Effector CD4-positive, alpha-beta T cell (primary cell): ENCODE measurements at regions not wholly inside any gene's neighbourhood (a gene's known extent, or its start where the extent isn't known, plus 50 kb on each side); places are given as distances from the start of the nearest gene placed in this dataset.

Experiments
- DNase-seq: peaks from one replicate; pipeline ENCODE4 v3.0.0-alpha.2; 2020

- DNase-seq: no peak
Measured at GRCh38 chr6:164283574-164283973, 869.1 kb downstream of the QKI start.

- no peak for DNase-seq
Measured at GRCh38 chr6:164276211-164276610, 861.7 kb downstream of the QKI start.

- DNase-seq: no peak
Measured at GRCh38 chr6:164275773-164276172, 861.3 kb downstream of the QKI start.

- DNase-seq: no peak
Measured at GRCh38 chr6:164274493-164274892, 860.0 kb downstream of the QKI start.

GRCh38 chr6:164273491-164273890 lies 859.0 kb downstream of the QKI start:
- no peak for DNase-seq

GRCh38 chr6:164266851-164267250 lies 852.3 kb downstream of the QKI start:
- DNase-seq: no peak

- no peak for DNase-seq
Measured at GRCh38 chr6:164262348-164262747, 847.8 kb downstream of the QKI start.

- no peak for DNase-seq
Measured at GRCh38 chr6:164258421-164258820, 843.9 kb downstream of the QKI start.

GRCh38 chr6:164252948-164253347 lies 838.4 kb downstream of the QKI start:
- DNase-seq: no peak

GRCh38 chr6:164252291-164252690 lies 837.8 kb downstream of the QKI start:
- DNase-seq: no peak

GRCh38 chr6:164247106-164247505 lies 832.6 kb downstream of the QKI start:
- DNase-seq: no peak

- DNase-seq: no peak
Measured at GRCh38 chr6:164246082-164246481, 831.6 kb downstream of the QKI start.

GRCh38 chr6:164243949-164244348 lies 829.4 kb downstream of the QKI start:
- DNase-seq: no peak

GRCh38 chr6:164243012-164243610 lies 828.6 kb downstream of the QKI start:
- DNase-seq: no peak

- DNase-seq: no peak
Measured at GRCh38 chr6:164230804-164231203, 816.3 kb downstream of the QKI start.

- no peak for DNase-seq
Measured at GRCh38 chr6:164230259-164230658, 815.7 kb downstream of the QKI start.

GRCh38 chr6:164229716-164230115 lies 815.2 kb downstream of the QKI start:
- DNase-seq: no peak

GRCh38 chr6:164227952-164228522 lies 813.5 kb downstream of the QKI start:
- no peak for DNase-seq

GRCh38 chr6:164216839-164217238 lies 802.3 kb downstream of the QKI start:
- no peak for DNase-seq

GRCh38 chr6:164216368-164216767 lies 801.9 kb downstream of the QKI start:
- no peak for DNase-seq

- no peak for DNase-seq
Measured at GRCh38 chr6:164214066-164214465, 799.5 kb downstream of the QKI start.

- DNase-seq: no peak
Measured at GRCh38 chr6:164211254-164211653, 796.7 kb downstream of the QKI start.

GRCh38 chr6:164210783-164211182 lies 796.3 kb downstream of the QKI start:
- no peak for DNase-seq

GRCh38 chr6:164210323-164210722 lies 795.8 kb downstream of the QKI start:
- no peak for DNase-seq

GRCh38 chr6:164208371-164208770 lies 793.9 kb downstream of the QKI start:
- no peak for DNase-seq
